Activated T-cell treated with anti-CD3 and anti-CD28 coated beads, Interleukin-2, amount 50 U/mL, for 48 hours (primary cell): ENCODE measurements at regions not wholly inside any gene's neighbourhood (a gene's known extent, or its start where the extent isn't known, plus 50 kb on each side); places are given as distances from the start of the nearest gene placed in this dataset.

ENCODE experiments used
- DNase-seq, 2 experiments: peaks; one replicate each; pipeline ENCODE4 v3.0.0-alpha.2; 2020

DNA sequence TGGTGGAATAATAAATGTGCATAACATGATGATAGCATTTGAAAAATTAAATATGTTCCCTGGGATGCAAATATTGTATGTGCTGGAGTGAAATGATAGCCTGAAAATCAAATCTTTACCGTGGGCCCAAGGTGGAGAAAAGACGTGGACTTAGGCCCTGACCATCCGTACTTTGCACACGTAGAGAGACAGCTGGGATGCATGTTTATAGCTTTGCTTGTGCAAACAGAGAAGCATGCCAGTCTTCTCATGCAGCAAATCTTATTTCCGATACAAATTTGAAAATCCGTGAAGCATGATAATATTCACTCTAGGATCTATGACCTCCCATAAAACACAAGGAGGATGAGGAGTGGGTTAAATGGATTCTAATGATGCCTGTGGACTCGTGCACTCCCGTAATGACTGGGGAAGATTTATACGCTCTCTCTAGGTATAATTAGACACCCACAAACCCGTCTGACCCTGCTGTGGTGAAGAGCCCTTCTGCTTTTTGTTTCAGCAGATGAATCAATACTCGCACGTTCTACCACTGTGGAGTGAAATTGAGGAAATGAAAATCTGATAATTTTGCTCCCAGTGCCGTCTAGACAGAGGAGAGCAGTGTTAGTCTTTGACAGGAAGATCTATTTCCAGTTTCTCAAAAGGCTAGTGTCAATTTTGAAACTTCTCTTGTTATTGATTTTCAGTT lies 810.3 kb upstream of the SALL3 start:
- no peak for DNase-seq

- no peak for DNase-seq
These were observed 807.7 kb upstream of the SALL3 start for GRCh38 chr18:78171954-78172353.

DNA sequence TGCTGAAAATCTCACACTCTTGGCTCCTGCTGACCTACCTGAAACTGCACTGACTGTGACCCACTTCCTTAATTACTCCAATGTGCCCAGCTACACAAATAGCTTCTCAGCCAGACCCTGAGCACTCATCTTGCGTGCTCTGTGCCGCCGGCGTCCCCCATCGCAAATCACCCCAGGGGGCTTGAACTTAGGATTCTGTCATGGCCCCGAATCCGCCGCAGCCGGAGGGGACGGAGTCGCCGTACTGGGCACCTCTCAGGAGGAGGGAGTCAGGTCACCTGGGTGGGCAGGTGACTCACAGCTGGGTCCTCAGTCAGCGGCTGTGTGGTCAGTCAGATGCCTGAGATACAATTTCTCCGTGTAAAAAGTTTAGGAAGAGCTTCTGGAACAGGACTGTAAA lies 804.9 kb upstream of the SALL3 start:
- no peak for DNase-seq

GRCh38 chr18:78178812-78179211 lies 800.8 kb upstream of the SALL3 start:
- no peak for DNase-seq

DNA sequence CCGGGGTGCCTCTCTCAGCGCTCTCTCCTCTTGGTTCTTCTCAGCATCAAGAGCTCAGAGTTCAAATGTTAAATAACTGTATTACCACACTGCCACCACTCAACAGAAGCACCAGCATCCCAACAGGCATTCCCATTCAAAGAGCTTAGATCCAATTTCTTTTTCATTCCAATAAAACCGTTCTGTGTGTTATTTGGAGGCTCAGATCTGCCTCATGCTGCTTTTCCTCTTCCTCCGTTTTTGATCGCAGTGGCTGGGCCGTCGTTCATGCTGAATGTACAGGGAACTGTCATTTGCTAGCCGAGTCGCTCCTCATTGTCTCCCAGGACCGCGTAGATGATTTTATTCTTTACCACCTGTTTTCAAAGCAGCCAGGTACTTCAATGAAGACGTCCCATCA lies 798.9 kb upstream of the SALL3 start:
- no peak for DNase-seq

DNA sequence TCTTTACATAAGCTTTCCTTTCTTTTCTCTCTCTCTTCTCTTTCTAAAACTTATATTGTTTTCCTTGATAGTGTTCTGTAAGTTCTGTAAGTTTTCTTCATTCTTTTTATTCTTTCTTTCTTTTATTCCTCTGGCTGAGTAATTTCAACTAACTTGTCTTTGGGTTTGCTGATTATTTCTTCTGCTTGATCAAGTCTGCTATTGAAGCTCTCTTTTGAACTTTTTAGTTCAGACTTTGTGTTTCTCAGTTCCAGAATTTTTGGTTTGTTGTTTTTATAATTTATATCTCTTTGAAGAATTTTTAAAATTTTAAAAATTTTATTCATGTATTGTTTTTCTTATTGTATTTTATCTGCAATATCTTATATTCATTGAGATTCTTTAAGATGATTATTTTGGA lies 795.8 kb upstream of the SALL3 start:
- no peak for DNase-seq

- no peak for DNase-seq
These were observed 788.3 kb upstream of the SALL3 start for GRCh38 chr18:78191276-78191675.

DNA sequence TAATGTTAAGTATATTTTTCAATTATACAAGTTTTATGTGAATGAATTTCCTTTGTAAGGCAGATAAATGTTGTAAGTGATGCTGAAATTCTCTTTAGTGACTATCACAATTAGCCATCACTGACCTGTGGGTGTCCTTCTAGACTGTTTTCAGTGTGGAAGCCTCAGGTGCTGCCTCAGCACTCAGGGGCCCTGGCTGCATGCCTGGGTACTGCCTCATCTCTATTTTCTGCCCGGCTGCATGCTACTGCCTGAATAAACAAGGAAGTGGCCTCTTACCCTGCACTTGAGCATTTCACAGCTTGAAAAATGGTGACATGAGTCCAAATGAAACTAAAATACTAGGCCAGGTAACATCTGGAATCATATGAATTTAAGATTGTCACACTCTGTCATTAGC lies 787.6 kb upstream of the SALL3 start:
- DNase-seq = no peak

GRCh38 chr18:78196280-78196679 lies 783.3 kb upstream of the SALL3 start:
- no peak for DNase-seq

- DNase-seq = no peak
These were observed 780.6 kb upstream of the SALL3 start for GRCh38 chr18:78199002-78199401.

DNA sequence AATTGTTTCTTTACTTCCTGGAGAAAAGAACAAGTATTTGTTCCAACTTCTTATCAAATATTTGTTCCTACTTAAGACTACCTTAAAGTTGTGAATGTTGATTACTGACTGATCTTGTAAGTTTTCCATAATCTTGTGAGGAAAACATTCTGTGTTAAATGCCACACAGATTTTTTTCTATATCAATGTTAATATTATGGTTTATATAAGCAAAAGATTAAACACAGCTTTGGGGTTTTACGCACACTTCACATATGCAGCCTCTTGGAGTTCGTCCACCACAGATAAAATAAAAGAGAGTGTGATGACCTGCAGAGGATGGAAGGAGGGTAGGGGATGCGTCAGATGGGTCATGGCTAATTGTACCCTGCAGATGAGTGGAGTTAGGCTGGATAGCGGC lies 780.0 kb upstream of the SALL3 start:
- DNase-seq = no peak

- no peak for DNase-seq
These were observed 771.7 kb upstream of the SALL3 start for GRCh38 chr18:78207942-78208341.

DNA sequence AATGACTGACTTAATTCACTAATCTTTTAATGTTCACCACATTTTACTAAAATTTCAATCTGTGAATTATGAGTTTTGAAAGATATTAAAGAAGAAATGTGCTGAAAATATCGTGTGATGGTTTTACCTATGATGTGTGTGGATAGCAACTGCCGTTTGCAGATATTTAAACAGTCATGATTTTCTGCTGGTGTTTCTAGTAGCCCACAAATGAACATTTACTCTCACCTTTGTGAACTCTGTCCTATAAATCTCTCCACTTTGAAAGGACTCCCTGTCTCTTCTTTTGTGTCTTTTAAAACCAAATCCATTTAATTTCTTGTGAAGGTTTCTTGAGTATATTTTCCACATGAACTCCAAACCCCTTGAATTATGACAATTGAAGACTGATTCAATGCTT lies 771.2 kb upstream of the SALL3 start:
- DNase-seq = no peak

- DNase-seq = no peak
These were observed 766.1 kb upstream of the SALL3 start for GRCh38 chr18:78213361-78213994.

DNA sequence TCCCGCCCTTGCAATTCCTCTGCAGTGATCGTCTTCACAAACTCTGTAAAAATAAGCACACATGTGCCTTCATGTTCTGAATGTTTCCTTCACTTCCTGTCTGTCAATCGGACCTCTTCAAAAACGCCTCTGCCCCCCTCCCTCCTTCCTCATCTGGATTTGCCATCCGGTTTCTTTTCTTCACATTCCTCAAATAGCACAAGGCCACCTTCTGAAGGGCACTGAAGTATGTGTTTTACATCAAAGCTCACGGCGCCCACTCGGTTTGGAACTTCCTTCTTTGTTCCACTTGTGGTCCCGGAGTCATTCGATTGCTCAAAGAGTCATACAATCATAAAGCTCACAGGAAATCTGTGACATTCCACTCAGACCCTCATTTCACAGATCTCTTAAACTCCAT lies 758.1 kb upstream of the SALL3 start:
- no peak for DNase-seq

- no peak for DNase-seq
These were observed 750.6 kb upstream of the SALL3 start for GRCh38 chr18:78228974-78229373.

DNA sequence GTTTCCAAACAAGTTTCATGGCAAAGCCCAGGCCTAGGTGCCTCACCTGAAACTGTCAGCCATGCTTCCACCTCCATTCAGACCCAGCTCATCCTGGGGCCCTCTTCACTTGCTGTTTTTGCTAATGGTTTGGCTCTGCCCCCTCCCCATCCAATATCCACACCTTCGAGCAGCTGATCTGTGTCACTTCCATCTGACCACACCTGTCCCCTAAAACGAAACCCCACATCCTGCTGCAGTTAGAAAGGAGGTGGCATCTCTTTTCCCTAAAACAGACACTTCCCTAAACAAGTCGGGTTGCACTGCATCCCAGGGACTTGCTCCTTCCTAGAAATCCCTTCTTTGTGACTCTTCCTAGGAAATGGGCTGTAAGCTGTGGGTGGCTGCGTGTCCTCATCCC lies 748.7 kb upstream of the SALL3 start:
- no peak for DNase-seq

GRCh38 chr18:78232196-78232595 lies 747.4 kb upstream of the SALL3 start:
- DNase-seq = no peak

GRCh38 chr18:78237864-78238263 lies 741.8 kb upstream of the SALL3 start:
- DNase-seq = no peak

GRCh38 chr18:78238404-78239089 lies 741.1 kb upstream of the SALL3 start:
- DNase-seq = no peak

DNA sequence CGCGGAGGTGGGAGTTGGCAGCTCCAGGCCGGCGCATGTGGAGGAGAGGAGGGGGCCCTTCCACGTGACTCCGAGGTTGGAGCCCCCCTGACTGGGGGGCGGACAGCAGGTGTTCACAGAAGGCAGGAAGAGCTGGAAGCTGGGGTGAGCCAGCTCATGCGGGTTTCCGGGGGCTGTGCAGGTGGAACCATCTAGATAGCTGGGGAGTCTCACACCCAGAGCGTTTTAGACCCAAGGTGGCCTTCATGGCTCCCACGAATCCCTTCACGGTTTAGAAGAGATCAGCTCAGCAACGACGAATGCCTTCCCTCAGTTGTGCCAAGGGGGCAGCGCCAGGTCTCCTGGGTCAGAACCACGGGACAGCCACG lies 740.5 kb upstream of the SALL3 start:
- no peak for DNase-seq

- DNase-seq = no peak
These were observed 739.5 kb upstream of the SALL3 start for GRCh38 chr18:78240101-78240500.

DNA sequence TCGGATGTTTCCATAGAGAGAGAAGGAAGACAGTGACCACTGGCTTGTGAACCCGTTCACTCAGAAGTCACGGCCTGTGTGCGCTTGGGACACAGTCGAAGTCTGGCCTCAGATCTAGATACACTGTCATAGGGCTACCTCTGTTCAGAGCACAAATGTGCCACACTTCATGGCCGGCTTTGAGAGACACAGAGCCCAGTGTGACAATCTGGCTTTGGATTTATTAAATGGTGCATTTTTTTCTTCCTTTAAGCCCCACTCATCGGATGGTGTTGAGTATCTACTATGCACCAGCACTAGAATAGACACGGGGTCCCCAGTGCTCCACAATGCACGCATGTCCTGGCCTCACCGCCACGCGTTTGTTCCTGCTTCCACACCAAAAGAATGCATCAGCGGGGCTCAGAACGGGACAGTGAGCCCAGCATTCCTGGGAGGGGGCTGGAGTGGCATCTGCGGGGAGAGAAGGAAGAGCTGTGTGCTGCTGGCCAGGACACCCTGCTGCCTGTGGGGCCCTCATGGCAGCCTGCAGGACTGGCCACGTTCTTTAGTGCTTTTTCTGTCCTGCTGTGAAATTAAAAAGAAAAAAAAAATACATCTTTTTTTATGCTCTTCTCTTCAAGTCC lies 738.9 kb upstream of the SALL3 start:
- DNase-seq = no peak
